HG03060 (cell line): ENCODE measurements at regions not wholly inside any gene's neighbourhood (a gene's known extent, or its start where the extent isn't known, plus 50 kb on each side); places are given as distances from the start of the nearest gene placed in this dataset.

Experiments used
- ATAC-seq: cut with Tn5 transposase; IDR thresholded peaks from one replicate; pipeline ENCODE4 v1.9.1; 2021; ENCODE audit warnings: low read depth, moderate number of reproducible peaks; ENCODE audit not compliant: unreplicated experiment

DNA sequence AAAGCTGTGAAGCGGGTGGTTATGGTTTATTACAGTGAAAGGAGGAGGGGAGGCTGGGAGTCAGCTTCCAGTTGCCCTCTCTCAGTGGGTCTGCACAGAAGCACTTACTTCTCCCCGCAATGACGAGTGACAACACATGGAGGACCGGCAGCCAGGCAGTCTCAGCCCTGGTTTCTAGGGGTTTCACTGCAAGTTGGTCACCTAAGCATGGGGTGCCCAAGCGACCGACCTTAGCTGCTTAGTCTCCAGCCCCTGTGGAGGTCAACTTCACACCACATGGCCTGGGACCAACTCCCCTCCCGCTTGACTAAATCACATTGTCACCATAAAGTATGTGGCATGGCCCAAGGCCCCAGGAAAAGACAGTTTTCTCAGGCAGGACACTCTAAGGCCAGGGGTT is 99.9 kb upstream of the ZNF32 start:
- no peak for ATAC-seq

DNA sequence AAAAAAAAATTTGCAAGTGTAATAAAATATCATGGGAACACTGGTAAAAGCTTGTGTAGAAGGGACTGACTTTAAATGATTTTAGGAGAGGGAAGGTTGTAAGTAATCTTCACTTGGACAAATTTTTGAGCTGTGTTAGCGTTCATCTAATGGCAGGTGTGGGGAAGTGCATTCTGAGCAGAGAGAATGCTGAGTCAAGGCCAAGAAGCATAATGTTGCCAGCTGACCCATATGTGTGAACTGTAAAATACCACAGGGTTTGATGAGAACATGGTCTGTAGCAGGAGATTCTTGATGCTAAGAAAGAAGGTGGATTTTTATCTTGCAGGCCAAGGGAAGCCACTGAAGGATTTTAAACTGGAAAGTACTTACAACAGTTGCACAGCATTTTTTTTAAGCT is 98.2 kb upstream of the ZNF32 start:
- no peak for ATAC-seq

DNA sequence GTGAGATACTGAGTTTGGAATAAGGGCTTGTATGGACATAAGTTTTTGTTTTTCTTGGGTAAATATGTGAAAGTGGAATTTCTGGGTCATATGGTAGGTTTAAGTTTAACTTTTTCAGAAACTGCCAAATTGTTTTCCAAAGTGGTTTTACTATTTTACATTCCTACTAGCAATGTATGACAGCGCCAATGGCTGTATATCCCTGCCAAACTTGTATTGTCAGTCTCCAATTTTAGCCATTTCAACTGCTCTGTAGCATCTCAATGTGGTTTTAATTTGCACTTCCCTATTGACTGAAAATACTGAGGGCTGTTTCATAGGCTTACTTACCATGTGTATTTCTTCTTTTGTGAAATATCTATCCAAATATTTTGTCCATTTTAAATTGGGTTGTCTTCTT is 90.5 kb upstream of the ZNF32 start:
- ATAC-seq = no peak

DNA sequence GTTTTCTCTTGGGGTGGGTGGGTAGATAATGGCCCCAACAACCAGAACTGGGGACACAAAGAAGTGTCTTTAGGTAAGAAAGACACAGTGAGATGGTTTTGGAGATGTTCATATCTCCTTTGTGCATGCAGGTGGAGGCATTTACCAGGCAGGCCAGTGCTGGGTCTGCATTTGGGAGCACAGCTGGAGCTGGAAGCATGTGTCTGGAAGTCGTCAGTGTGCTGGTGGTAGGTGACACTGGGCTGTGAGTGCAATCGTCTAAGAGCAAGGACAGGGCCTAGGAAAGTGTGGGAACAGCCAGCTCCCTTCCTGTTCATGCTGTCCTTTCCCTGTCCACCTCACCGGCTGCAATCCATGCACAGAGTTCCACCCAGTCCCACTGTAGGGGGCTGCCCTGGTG is 88.3 kb upstream of the ZNF32 start:
- no peak for ATAC-seq

DNA sequence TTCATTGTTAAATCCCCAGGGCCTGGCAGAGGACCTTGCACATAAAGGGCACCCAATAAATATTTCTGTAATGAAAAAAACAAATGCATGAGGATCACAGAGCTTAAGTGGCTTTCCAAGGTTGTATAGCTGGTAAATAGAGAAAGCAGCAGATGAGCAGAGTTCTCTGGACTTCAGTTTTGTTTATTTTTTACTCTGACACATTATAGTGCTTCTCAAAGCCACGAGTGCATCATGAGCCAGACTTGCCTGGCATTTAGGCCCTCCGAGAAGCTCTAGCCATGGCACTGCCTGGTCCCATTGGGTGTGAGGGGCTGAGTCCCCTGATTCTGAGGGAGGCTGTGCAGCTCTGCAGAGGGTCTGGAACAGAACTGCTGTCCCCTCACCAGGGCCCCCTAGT is 87.2 kb upstream of the ZNF32 start:
- no peak for ATAC-seq

DNA sequence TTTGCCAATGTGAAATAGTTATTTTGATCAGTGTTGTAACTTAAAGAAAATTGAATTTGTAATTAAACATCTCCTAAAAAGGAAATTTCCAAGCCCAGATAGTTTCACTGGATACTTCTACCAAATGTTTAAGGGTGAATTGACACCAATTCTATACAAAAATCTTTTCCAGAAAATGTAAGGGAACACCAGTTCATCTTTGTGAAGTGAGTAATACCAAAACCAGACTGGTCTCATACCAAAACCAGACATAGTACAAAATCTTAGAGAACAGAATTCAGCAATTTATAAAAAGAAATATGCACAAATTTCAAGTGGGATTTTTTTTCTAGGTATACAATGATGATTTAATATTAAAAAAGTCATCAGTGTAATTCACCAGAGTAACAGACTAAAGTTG is 86.0 kb upstream of the ZNF32 start:
- ATAC-seq = no peak

DNA sequence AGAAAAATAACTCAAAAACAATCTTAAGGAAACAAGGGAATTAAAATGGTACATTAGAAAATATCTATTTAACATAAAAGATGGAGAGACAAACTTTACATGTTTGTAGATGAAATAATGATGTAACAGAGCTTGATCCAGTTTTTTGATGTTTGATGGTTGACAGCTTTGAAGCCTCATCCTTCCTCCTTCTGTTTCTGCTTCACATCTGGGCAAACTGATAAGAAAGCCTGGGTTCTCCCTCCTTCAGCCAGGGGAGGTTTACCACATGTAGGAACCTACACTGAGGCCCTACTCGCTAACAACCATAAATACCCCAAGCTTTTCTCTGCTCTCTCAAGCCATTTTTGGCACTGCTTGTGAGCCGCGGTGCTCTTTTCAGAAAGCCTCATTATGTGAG is 82.8 kb upstream of the ZNF32 start:
- ATAC-seq = no peak

DNA sequence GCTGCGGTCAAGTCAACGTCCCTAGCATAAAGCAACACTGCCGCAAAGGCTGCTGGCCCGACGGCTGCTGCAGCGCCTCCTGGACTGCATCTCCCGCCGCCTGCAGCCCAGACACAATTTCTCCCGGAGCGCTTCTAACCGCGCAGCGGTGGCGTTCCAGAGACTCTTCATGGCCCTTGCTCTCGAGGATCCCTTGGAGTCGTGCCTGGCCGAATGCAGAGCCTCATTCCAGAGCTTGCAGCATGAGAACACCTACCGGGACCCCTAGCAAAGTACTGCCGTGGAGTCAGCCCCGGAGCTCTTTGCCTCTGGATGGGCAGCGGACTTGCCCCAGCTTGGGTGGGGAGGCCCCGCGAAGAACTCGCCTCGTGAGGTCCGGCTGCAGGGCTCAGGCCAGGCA is 79.7 kb upstream of the ZNF32 start:
- no peak for ATAC-seq

DNA sequence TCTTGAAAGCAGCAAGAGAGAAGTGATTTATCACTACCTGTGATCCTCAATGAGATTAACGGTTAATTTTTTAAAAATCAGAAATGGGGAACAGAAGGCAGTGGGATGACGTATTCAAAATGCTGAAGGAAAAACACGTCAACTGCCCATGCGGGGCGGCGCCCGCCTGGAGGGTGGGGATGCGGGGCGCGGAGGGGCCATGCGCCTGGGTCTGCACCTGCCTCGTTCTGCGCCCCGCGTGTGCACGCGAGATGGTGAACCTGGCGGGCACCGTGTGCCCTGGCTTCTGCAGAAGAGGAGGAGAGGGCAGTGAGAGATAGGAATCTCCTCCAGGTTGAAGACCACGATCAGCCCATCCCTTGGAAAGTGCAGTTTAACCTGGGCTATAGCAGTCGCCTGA is 79.3 kb upstream of the ZNF32 start:
- no peak for ATAC-seq

DNA sequence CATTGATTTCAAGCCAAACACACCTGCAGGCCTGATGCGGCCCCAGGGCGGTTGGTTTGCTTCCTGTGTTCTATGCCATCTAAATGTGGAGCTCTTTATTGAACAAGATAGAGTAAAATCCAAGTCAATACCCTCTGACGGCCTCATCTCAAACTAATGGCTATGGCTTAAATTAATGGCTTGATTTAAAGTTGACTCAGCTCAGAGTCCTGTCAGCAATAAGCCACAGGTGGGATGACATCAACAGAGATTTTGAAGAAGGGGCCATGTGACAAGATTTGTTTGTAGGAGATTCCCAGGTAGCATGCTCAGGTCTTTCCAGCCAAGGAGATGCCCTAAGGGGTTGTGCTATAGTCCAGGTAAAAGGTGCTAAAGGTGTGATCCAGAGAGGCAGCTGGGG is 66.7 kb upstream of the ZNF32 start:
- no peak for ATAC-seq

DNA sequence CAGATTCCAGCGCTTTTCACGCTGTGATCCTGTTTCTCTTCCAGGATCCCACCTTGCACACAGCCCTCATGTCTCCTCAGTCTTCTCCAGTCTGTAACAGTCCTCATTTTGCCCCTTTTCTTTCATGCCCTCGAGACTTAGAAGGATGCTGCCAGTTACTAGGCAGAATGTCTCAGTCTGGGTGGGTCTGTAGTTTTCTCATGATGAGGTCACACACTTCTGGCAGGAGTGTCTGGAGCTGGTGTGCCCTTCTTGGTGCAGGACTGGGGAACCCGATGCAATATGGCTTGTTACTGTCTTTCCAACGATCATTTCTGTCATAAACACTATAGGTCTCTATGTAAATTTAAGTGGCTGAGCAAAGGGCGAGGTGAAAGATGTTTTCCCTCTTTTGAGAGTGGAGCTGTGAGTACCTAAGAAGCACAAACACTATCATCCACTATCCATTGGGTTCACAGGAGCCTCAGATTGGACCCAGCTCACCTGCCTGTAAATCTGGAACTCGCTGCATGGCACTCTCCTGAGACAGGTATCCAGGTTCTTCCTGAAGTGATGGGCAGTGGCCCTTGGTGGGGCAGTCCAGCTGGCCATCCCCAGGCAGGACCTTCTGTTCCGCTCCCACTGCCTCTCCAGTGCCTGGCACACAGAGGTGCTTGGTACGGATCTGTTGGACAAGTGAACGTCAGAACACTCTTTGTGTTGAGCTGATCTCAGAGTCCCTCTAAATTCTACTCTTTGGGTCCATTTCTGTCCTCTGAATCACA is 64.3 kb upstream of the ZNF32 start:
- no peak for ATAC-seq

DNA sequence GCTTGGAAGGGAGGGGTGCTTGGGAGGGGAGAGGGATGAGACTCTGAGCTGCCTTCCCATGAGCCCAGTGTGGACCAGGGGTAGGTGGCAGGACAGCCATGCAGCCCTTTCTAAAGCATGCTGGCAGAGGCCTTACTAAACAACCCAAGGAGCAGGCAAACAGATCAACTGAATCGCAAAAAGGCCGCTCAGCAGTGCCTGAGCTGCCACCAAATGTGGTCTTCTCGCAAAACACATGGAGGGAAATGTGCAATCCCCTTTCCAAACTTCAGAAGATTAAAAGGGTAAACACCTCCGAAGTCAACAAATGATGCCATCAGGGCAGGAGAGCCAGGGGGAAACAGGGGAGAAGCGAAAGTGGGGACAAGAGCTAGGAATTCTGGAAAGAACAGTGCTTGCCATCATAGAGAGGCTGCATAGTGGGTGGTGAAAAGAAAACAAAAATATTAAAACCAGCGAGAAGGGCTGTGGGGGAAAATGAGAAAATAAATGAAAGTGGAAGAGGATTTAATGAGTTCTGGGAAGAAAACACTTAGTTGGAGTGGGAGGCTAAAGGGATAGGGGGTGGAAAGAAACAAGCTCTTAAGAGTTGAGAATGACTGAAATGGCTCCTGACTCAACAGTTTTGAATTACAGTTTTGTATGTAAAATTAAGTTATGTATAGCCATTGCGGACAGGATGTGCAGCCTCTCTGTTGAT is 62.2 kb upstream of the ZNF32 start:
- no peak for ATAC-seq

DNA sequence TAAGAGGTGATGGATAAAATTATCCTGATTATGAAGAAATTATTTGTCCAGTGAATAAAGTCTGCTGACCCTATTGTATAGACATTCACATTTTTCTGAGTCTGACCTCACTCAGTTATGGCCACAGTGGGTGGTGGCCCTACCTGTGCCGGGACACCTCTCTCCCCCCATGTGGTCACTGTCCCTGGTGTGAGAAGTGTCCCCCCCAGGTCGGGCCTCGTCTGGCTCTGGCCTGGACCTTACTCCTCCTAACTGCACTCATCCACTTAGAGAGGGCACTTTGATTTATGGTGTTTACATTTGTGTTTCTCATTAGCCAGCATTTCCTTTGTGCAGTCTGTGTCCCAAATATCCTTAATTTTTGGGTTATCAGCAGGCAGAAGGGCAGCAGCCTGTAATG is 59.6 kb upstream of the ZNF32 start:
- ATAC-seq = no peak

DNA sequence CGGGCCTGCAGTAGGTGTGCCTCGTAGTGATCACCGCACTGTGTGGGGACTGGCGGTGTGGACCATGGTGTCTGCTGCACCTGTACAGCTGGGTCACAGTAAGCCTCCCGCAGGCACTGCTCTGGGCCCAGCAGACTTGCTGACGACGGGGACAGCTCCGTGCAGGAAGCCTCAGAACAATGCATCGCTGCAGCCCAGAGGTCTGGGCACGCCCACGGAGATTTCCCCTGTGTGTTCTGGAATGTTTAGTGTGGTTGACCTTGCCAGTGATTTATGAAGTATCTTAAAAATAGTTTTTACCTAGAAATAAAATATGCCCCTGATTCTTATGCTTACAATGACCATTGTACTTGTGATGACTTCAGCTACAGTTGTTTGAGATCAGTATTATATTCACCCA is 59.1 kb upstream of the ZNF32 start:
- no peak for ATAC-seq

DNA sequence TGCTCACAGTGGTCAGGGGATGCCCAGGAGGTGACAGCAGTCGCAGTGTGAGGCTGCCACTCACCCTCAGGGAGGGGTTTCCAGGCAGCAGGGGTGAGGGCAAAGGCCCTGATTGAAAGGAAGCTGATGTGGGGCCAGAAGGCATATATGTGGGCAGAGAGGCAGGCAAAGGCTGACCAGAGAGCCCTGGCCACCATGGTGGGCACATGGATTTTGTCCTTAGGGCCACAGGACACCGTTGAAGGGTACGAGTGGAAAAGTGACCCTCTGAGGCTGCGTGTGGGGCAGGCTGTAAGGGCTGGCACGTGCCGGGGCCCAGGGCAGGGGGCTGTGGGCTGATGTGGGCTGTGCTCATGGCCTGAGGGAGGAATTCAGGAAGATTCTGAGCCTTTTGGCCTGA is 57.5 kb upstream of the ZNF32 start:
- no peak for ATAC-seq

DNA sequence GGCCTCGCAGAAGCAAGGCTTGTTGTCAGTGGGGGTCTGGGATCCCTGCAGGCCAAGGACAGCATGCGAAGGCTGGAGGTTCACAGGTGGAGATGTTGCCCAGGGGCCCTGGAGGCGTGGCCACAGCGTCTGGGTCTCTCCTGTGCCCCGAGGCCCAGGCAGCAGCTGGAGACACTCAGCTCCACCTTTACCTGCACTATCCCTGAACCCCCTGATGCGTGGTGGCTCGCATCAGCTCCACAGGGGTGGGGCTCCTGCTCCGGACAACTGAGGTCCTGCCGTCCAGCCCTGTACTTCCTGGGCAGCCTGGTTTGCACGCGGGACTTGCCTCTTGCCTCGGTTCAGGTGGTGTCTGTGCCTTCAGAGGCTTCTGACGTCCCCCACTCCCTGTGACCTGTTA is 54.6 kb upstream of the ZNF32 start:
- no peak for ATAC-seq

DNA sequence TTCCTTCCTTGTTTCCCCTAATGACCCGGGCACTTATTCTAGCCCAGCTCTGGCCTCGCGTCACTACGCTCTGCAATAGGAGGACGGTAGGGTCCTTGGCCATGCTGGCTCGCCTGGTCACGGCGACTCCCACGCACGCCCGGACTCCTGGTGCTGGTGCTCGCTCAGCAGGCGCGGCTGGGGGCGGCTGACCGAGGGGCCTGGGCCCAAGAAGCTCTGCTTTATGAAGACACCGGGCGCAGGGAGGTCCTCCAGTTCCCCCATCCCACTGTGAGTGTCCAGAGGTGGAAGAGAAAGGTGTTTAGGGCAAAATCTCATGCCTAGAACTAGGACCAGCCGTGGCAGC is 54.2 kb upstream of the ZNF32 start:
- ATAC-seq = no peak

DNA sequence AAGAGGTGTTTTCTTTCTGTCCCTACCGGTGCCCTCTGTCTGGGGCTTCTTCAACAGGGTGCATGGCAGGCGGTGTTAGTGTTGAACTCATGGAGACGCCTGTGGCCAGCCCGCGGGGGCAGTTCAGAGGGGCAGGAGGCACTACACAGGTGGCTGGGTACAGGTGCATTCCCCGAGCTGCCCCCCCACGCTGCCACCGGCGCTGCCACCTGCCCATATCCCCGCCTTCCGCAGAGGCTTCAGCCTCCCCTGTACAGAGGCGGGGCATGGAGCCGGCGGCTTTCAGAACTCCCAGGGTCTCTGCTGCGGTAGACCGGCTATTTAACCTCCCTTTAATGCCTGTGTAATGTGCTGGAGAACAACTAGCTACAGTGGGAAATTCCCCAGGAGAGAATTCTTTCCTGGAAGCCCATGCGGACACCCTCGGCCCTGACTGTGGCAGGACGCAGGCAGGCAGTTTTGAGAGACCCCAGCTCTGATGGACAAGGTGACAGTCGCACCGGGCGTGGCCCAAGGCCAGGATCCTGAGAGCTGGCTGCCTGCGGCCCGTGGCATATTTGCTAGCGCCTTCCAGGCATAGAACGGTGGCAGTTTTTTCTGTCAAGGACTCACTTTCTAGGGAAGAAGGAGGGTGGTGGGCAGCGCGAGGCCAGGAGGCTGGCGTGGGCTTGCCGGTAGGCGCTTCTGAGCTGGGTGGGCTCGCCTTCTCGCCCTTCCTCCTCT is 53.7 kb upstream of the ZNF32 start:
- ATAC-seq = no peak

DNA sequence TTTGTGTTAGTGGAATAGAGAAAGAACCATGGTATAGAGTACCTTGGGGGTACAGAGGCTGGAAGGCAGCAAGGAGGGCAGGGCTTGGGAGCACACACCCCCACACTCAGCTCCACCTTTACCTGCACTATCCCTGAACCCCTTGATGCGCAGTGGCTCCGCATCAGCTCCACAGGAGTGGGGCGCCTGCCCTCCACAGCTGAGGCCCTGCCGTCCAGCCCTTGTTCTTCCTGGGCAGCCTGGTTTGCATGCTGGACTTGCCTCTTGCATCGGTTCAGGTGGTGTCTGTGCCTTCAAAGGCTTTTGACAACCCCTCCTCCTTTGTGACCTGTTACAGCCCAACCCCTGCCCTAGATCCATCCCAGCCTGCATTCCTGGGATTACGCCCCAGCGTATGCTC is 52.6 kb upstream of the ZNF32 start:
- no peak for ATAC-seq

DNA sequence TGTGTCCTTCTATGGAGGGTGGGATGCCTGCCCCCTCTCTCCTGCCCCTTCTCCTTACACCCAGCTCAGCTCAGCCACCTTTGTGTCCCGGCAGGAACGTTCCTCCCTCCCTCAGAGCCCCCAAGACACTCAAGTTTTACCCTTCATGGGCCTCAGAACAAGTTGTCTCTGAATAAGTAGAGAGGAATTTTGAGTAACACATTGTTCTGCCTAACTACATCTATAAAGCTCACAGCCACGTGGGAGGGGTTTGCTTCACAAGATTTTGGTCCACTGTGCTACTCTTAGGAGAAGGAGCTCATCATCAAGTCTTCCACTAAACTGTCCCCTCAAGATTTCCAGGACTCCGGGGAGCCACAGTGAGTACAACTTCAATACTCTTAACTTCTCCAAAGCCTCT is 51.6 kb upstream of the ZNF32 start:
- no peak for ATAC-seq

DNA sequence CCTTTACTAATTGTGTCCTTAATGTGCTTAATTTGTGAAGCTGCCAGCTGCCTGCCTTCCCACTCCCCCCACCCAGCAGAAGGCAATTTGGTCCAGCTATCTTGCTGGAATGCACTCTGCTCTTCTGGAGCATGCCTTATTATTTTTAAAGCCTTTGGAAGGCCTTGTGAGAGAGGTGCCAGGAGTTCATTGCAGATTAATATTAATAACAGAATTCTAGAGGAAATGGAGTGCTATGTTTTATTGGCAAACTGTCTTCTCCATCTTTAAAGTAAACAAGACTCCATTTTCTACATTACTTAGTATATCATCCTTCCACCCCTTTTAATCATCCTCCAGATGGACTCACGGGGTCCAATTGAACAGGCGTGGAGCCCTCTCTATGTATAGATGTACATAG is 50.8 kb upstream of the ZNF32 start:
- no peak for ATAC-seq
